H1 (cell line): ENCODE measurements at regions not wholly inside any gene's neighbourhood (a gene's known extent, or its start where the extent isn't known, plus 50 kb on each side); places are given as distances from the start of the nearest gene placed in this dataset.

Experiments used
- ASH2L ChIP-seq: fragments of 200-600, 300-600 bp; sonication (generic); IDR thresholded peaks from one replicate; pipeline ENCODE4 v1.7.1; 2017; ENCODE audit warnings: low read length
- CHD1 ChIP-seq: IDR thresholded peaks from 2 replicates; pipeline ENCODE4 v1.6.1; 2012; ENCODE audit warnings: low read depth, low read length, improper control_type of control experiment
- CHD2 ChIP-seq: IDR thresholded peaks from 2 replicates; pipeline ENCODE4 v1.6.1; 2012; ENCODE audit warnings: low read length, improper control_type of control experiment
- CREB1 ChIP-seq: IDR thresholded peaks from 2 replicates; pipeline ENCODE4 v1.6.1; 2012; ENCODE audit warnings: inconsistent platforms
- CTCF ChIP-seq, 3 experiments: IDR thresholded peaks; 1 replicate in 2 of 3; 2 replicates in 1 of 3; pipeline versions ENCODE4 v1.5.1 to v1.6.1; 2011; ENCODE audit warnings: low read length in 3 of 3, mild to moderate bottlenecking in 3 of 3, inconsistent platforms in 2 of 3, low read depth in 1 of 3, moderate library complexity in 1 of 3; ENCODE audit not compliant: insufficient read depth in 1 of 3; ENCODE audit errors: control extremely low read depth in 1 of 3
- EP300 ChIP-seq, 2 experiments: IDR thresholded peaks; 1 replicate in 1 of 2; 2 replicates in 1 of 2; pipeline ENCODE4 v1.6.1; 2011 to 2012; ENCODE audit warnings: low read depth in 2 of 2, low read length in 2 of 2, mild to moderate bottlenecking in 2 of 2, borderline replicate concordance in 1 of 2, inconsistent platforms in 1 of 2, moderate library complexity in 1 of 2
- POLR2A ChIP-seq, 2 experiments: IDR thresholded peaks; 1 replicate in 1 of 2; 2 replicates in 1 of 2; pipeline ENCODE4 v1.6.1; 2011; ENCODE audit warnings: low read depth in 2 of 2, low read length in 2 of 2, mild to moderate bottlenecking in 2 of 2; ENCODE audit errors: control extremely low read depth in 1 of 2
- RBBP5 ChIP-seq: IDR thresholded peaks from 2 replicates; pipeline ENCODE4 v1.7.1; 2012; ENCODE audit warnings: low read depth, mild to moderate bottlenecking, inconsistent platforms, low read length, moderate library complexity, borderline replicate concordance
- SIRT6 ChIP-seq: IDR thresholded peaks from one replicate; pipeline ENCODE4 v1.7.1; 2012; ENCODE audit warnings: low read length, inconsistent platforms
- TCF12 ChIP-seq: IDR thresholded peaks from 2 replicates; pipeline ENCODE4 v1.6.1; 2011; ENCODE audit warnings: low read depth, mild to moderate bottlenecking, low read length
- TF ChIP-seq, protein P1 (sequence below): IDR thresholded peaks from 2 replicates; pipeline ENCODE4 v1.6.1; 2012; ENCODE audit warnings: low read length, inconsistent platforms

DNA sequence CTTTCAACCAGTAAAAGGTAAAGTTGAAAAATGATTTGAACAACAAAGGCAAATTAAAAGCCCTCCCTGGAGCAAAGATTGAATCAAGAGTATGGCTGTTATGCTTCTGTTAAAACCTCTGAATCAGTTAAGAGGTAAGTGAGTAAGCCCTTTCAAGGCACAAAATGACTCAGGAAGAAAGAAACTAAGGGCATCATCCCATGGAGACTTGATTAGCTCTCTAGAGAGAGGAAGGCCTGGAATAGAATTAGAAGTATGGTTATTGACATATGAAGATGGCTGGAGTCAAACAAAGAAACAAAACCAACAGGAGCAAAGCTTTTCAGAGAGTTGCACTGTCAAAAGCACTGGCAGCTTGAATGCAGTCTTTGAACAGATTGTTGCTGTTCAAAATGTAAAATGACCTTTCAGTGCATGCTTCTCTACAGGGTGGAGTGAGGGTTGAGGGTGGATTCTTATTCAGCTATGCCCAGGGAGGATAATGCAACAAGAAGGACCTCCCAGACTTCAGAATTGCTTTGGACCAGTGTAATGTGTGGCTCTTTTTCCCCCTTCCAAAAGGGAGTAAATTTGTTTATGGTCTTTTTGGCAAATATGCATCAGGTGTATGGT lies 365.5 kb downstream of the GBA3 start:
- TF ChIP-seq, protein P1, sequence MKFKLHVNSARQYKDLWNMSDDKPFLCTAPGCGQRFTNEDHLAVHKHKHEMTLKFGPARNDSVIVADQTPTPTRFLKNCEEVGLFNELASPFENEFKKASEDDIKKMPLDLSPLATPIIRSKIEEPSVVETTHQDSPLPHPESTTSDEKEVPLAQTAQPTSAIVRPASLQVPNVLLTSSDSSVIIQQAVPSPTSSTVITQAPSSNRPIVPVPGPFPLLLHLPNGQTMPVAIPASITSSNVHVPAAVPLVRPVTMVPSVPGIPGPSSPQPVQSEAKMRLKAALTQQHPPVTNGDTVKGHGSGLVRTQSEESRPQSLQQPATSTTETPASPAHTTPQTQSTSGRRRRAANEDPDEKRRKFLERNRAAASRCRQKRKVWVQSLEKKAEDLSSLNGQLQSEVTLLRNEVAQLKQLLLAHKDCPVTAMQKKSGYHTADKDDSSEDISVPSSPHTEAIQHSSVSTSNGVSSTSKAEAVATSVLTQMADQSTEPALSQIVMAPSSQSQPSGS = no peak
- TF ChIP-seq CTCF (IDR thresholded peaks at IDR 0.05; ENCODE audit: control extremely low read depth in 1 of 3, insufficient read depth in 1 of 3, low read depth in 1 of 3, low read length in 3 of 3) (no peak), RBBP5 (no peak), POLR2A (IDR thresholded peaks at IDR 0.05; ENCODE audit: control extremely low read depth in 1 of 2, low read depth in 2 of 2, low read length in 2 of 2) (no peak), EP300 (IDR thresholded peaks at IDR 0.05; ENCODE audit: borderline replicate concordance in 1 of 2, low read depth in 2 of 2, low read length in 2 of 2) (no peak), TCF12 (no peak), SIRT6 (no peak), CREB1 (no peak), CHD1 (no peak), ASH2L (no peak), CHD2 (no peak)
